NCI-H2171 treated with DMSO at 0.1 percent for 48 hours (cell line): ENCODE measurements at regions not wholly inside any gene's neighbourhood (a gene's known extent, or its start where the extent isn't known, plus 50 kb on each side); places are given as distances from the start of the nearest gene placed in this dataset.
"Not testable (repeated sequence)": the region's sequence is repeated elsewhere in the genome, so short reads cannot be mapped to it uniquely, and the experiment has no call there.

Source experiments
- DNase-seq: peaks from one replicate; lab custom pipeline; 2025; lab: John Stamatoyannopoulos, UW

DNA sequence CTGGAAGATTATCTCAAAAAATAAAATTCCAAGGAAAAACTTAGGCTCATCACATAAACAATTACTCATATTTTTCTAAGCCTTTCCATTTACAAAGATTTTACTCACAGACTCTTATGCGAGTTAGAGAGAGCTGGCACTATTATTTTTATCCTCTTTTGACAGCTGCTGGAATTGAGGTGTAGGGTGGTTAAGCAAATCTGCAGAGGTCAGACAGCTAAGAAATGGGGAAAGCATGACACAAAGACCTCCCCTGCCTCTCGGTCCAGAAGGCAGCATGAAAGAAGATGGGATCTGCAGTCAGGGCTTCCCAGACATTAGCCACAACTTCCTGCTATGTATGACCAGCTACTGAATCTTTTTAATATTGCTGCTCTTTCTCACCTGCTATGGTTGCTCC lies 89.9 kb upstream of the CPEB2 start:
- no peak for DNase-seq

DNA sequence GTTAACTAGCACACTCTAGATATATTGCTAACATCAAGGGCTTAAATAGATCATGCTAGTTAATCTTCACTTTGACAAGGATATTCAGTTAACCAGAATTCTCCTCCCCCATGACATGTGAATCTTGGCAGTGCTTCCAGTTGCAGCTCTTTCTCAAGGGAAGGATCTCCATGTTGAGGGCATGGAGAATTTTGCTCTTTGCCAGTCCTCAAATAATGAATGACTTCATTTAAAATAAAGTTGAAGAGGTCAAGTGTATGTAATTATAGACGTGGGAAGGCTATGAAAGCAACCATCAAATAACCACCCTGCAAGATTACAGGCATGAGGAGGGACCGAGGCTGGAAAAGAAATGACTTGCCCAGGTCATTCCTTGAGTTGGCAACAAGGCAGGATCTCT lies 87.3 kb upstream of the CPEB2 start:
- DNase-seq: no peak

DNA sequence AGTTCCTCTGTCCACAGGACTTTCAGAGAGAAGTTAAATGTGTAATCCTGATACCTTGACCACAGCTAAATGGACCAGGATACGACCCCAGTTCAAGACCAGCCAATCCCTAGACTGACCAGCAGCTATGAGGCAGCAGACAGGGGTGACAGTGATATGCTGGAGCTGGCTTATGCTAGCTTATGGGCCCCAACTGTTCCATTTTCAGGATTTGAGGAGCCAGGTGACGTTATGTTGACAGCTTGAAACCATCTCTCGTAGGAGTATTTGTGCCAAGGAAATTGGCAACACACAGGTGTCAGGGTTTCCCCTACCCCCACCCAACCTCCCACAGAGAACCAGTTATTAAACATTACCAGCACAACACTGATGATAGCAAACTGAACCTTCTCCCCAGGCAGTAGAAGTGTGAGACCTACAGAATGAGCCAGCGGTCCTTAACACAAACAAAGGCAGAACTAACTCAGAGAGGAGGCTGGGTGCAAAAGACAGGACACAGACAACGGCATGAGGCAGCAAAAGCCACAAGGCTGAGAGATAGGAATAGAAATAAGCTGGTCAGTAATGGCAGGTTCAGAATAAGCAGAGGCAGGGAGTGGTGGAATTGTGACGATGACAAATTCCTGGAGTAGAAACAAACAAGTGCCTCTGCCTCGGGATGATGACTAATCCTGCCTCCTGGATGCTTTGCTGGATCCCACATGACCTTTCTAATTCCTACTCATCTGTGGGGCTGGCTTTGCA lies 85.6 kb upstream of the CPEB2 start:
- DNase-seq: no peak

DNA sequence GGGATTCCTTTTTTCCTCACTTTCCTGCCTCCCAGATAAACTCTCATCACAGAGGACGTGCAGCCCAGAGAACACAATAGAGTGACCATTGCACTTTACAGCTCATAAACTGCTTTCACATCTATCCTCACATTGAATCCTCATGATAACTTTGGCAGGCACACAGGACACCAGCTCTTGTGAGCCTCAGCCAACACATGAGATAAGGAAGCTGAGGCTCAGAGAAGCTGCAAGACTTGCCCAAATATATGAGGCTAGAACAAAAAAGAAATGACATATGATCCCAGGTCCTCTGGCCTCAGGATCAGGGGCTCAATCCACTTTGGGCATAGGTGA lies 85.0 kb upstream of the CPEB2 start:
- DNase-seq: no peak

DNA sequence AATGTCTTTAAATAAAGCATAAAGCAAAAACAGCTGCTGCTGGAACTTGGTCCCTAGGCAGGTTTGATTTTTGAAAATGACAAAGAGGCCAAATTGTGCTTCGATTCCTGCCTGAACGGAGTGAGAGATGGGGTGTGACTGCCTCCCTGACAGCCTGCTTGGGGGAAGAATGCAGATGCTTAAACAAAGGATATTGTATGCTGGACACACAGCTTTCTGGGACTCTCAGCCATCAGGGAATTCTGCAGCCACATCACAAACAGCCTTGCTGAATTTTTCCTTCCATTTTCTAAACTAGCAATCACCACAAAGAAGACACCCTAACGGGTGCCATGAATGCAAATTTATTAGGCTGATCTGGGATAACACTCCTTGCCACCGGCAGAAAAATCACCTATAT lies 83.9 kb upstream of the CPEB2 start:
- no peak for DNase-seq

DNA sequence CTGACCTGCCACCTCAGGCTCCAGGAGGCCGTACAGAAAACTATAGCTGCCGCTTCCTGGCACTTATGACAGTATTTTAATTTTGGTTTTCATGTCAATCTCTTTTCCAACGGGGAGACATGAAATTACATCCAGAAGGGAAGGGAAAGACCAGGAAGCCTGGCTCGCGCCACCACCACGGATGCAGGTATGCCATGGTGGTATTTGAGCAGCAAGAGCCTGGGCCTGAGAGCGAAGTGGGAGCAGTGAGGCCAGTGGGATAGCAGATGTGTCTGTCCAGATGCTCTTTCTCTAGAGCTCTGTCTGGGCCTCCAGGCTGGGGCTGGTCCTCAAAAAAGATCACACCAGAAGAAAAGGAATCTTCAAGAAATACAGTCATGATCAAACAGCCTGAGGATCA lies 82.5 kb upstream of the CPEB2 start:
- DNase-seq: no peak

DNA sequence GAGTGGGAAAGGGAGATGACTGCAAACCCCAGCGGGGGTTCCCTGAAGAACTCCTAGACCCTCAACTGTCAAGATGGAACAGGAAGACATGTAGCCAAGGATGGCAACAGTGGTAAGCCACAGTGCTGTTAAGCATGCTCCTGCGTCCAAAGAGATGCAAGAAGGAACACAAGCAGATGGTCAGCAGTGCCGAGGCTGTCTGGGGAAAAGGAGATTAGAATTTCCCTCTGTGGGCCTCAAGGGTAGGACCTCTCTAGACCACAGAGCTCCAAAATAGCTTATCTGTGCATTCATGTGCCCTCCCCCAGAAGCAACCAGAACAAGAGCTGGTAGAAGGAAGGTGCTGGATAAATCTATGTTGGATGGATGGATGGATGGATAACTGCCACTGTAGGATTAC lies 82.0 kb upstream of the CPEB2 start:
- DNase-seq: no peak

DNA sequence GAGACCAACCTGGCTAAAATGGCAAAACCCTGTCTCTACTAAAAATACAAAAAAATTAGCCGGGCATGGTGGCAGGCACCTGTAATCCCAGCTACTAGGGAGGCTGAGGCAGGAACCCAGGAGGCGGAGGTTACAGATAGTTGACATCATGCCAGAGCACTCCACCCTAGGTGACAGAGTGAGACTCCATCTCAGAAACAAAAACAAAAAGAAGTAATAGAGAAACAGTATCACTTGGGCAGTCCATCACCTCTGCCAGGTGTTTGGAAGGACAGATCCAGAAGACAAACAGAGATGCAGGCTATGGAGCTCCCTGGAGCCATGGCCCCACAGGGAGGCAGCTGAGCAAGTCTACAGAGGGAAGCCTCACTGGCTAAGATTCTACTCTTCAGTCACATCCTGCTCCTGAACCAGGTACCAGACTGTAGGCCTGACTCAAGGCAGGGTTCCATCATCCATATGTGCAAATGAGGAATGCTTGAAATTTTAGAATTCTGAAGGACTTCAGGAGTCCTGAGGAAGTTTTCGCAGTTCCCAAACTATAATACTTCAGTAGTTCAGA lies 81.4 kb upstream of the CPEB2 start:
- DNase-seq: no peak

DNA sequence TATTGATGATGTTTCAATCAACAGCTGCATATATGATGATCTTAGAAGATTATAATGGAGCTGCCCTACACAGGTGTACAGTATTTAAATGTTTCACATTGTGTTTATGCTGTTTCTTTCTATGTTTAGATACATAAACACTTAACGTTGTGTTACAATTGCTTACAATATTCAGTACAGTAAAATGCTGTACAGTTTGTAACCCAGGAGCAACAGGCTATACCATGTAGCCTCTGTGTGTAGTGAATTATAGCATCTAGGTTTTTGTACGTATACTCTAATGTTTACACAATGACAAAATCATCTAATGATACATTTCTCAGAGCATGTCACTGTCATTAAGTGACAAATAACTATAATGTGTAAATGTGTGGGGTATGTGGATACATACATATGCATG lies 80.5 kb upstream of the CPEB2 start:
- not testable (repeated sequence) for DNase-seq

DNA sequence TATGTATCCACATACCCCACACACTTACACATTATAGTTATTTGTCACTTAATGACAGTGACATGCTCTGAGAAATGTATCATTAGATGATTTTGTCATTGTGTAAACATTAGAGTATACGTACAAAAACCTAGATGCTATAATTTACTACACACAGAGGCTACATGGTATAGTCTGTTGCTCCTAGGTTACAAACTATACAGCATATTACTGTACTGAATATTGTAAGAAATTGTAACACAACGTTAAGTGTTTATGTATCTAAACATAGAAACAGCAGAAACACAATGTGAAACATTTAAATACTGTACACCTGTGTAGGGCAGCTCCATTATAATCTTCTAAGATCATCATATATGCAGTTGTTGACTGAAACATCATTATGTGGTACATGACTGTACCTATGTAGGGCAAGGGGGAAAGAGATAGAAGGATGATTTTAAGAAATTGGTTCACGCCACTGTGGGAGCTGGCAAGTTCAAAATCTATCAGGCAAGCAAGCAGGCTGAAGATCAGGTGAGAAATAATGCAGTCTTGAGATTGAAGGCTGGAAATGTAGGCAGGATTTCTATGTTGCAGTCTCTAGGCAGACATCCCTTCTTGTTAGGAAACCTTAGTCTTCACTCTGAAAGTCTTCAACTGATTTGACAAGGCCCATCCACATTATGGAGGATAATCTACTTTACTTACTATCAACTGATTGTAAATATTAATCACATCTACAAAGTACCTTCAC lies 78.0 kb upstream of the CPEB2 start:
- no peak for DNase-seq

DNA sequence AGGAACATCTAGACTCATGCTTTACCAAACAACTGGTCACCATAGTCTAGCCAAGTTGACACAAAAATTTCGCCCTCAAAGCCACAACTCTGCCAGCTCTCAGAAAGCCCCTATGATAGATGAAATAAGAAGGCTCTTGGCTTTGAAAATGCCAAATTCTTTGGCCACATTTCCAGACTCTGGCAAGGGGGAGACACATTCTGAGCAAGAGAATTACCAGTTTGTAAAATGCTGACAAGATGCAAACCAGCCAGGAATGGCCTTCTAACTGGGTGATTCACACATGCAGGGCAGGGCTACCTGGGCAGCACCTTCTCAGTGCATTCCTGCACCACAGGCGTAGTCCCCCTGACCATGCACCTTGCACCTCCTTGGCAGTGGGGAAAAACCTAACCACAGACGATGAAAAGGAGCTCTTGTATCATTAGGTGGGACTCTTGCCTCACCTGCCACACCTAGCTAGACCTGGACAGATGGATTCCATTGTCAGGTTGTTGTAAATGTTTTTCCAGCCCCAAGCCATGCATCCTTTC lies 77.4 kb upstream of the CPEB2 start:
- no peak for DNase-seq

DNA sequence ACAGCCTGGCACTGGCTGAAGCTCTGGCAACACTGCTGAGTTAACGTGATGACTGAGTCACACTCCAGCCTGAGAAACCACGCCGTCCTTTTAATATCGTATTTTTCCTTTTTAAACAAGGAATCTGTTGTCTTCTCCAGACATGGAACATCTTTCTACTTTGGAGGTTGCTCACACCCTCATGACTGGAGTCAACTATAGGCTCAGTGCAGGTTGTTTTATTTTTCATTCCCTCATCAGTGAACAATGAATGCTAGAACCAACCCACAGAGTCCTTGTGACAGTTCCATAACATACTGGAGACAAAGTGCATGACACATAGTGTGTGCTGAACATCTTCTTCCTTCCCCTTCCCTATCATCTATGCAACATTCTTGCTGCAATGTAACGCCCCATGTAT lies 76.8 kb upstream of the CPEB2 start:
- no peak for DNase-seq

DNA sequence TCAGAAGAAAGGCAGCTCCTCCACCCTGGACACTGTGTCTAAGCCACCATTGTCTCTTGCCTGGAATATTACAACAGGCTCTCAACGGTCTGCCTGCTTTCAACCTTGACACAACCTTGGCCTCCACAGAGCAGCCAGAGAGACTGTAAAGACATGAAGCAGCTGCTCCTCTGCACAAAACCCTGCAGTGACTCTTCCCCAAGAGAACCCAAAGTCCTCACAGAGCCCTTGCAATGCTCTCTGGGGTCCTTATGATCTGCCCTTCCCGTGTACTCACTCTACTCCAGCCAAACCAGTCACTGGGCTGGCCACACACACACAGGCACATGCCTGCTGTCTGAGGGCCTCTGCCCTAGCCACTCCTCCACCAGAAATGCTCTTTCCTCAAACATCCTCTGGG lies 75.9 kb upstream of the CPEB2 start:
- no peak for DNase-seq

DNA sequence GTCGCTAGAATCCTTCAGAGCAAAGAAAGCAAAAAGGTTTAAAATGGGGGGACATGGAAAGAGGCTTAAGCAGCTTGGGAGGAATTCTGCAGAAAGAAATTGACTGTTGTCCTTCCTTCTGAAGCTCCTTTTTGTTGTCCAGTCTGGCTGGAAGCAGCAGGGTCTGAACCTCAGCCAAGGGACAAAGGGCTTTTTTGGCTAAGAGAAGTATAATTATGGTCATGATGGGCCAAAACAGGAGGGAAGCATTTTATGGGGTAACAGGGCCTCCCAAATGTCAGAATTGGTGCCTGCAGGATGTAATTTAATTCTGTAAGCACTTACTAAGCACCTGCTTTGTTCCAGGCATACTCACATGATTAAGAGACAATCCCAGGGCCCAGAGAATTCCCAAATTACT lies 74.2 kb upstream of the CPEB2 start:
- no peak for DNase-seq

DNA sequence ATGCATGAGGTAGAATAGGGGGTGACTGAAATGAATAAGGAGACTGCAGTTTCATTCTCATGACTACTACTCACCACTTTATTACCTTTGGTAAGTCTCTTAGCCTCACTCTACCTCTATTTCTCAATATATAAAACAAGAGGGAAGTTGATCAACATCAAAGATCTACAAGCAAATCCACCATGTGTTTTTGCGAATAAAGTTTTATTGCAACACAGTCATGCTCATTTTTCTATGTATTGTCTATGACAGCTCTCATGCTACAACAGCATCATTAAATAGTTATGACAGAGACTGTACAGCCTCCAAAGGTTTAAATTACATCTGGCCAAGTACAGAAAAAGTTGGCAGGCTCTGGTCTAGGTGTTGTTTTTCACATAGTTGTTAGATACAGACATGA lies 72.6 kb upstream of the CPEB2 start:
- DNase-seq: no peak

DNA sequence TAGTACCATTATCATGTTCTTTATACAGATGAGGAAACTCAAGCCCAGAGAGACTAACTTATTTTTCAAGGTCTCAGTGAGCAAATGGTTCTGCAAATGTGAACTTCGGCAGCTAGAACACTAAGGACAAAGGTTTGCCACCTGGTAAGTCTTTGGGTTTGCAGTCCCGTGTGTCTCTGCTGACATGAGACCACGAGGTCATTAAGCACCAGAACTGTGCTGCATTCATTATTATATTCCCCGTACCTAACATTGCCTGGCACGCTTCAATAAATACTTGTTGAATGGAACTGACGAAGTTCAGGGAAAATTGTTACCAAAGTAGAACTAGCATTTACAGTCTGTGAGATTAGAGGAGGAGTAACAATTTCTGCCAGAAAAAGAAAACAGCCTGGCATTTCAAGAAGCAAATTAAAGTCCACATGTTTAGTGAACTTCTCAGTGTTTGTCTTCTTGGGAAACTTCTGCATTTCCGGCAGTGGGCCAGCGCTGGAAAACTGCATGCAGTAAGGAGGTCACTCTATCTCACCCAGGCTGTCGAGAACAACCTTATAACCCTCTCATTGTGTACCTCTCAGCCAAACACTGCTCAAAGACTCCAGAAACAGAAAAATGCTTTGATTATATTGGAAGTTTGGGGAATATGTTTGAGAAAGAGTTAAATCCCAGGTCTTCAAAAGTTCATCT lies 67.4 kb upstream of the CPEB2 start:
- DNase-seq: no peak

DNA sequence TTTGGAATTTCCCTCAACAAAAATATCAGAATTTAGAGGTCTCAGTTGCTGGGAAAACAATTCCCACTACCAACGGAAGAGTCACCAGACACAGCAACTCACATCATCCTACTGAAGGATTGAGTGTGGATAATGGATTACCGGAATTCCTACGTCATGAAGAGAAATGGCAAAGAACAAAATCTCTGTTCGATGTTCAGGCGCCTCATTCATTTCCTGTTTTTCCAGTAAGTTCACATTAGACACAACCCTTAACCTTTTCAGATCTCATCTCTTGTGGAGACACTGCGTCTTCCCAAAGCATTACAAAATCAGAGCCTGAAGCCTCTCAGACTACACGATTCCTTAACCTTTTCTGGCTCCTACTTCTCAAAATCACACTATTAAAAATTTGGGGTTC lies 58.5 kb upstream of the CPEB2 start:
- DNase-seq: no peak

DNA sequence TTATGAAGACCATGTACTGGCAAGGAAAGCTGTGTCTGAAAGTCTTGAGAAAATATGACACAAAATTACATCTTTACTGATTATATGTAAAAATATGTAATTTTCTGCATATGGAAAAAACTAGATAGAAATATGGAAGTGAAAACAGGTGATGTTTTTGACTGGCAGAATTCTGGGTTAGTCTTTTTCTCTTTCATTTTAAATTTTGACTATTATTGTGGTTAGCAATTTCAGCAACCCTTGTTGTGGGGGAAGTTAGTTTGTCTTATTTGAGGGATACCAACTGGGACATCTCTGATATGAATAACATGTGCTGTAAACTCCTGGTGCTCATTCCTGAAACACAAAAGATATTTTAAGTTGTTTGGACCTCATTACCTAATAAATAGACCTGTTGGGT lies 49.9 kb upstream of the CPEB2 start:
- no peak for DNase-seq
